ENCODE measurements at regions not wholly inside any gene's neighbourhood (a gene's known extent, or its start where the extent isn't known, plus 50 kb on each side); places are given as distances from the start of the nearest gene placed in this dataset.

GRCh38 chr5:86371061-86371460 lies 246.7 kb upstream of the COX7C start:
- Histone ChIP-seq H3K36me3 (replicated peaks; ENCODE audit: insufficient read depth, low read depth) (no peaks in the 10 kb centered on the region), H2AFZ (no peak overlapping the region), H4K20me1 (ENCODE audit: insufficient read depth, poor library complexity, severe bottlenecking) (no peaks in the 10 kb centered on the region), H3K4me3 (no peak overlapping the region), H3K79me2 (no peaks in the 10 kb centered on the region), H3K9me3 (ENCODE audit: low read depth) (no peaks in the 10 kb centered on the region), H3K4me2 (no peak overlapping the region), H3K27ac (no peak overlapping the region), H3K9me2 (replicated peaks; ENCODE audit: insufficient read depth) (no peaks in the 10 kb centered on the region), H3K27me3 (no peaks in the 10 kb centered on the region), H3K4me1 (ENCODE audit: insufficient read depth) (no peaks in the 10 kb centered on the region)
- no peak for DNase-seq (ENCODE audit: low spot score)
- no peak for TF ChIP-seq EZH2phosphoT487 (IDR thresholded peaks at IDR 0.05; ENCODE audit: low read depth, severe bottlenecking, unreplicated experiment)
- TF ChIP-seq EZH2 (IDR thresholded peaks at IDR 0.05; ENCODE audit: borderline replicate concordance), result no peak
- TF ChIP-seq CTCF (IDR thresholded peaks at IDR 0.05; ENCODE audit: poor library complexity), result no peak

- no peak overlapping the region for H3K4me2 ChIP-seq
- H3K4me3 ChIP-seq, result no peak overlapping the region
- no peaks in the 10 kb centered on the region for H3K4me1 ChIP-seq (ENCODE audit: insufficient read depth)
- no peak for TF ChIP-seq CTCF (IDR thresholded peaks at IDR 0.05; ENCODE audit: poor library complexity)
- no peak for TF ChIP-seq EZH2phosphoT487 (IDR thresholded peaks at IDR 0.05; ENCODE audit: low read depth, severe bottlenecking, unreplicated experiment)
- TF ChIP-seq EZH2 (IDR thresholded peaks at IDR 0.05; ENCODE audit: borderline replicate concordance), result no peak
- no peaks in the 10 kb centered on the region for H3K9me3 ChIP-seq (ENCODE audit: low read depth)
- H3K27me3 ChIP-seq, result no peaks in the 10 kb centered on the region
- no peaks in the 10 kb centered on the region for H4K20me1 ChIP-seq (ENCODE audit: insufficient read depth, poor library complexity, severe bottlenecking)
- H3K79me2 ChIP-seq, result no peaks in the 10 kb centered on the region
- no peak overlapping the region for H2AFZ ChIP-seq
- WGBS (ENCODE audit: low lambda C conversion rate, missing lambda C conversion rate), result 95% methylated on average over 3 of the region's 3 CpGs
- H3K9me2 ChIP-seq (replicated peaks; ENCODE audit: insufficient read depth), result no peaks in the 10 kb centered on the region
- H3K36me3 ChIP-seq (replicated peaks; ENCODE audit: insufficient read depth, low read depth), result no peaks in the 10 kb centered on the region
- no peak overlapping the region for H3K27ac ChIP-seq
- DNase-seq (ENCODE audit: low spot score), result no peak
These were observed 243.1 kb upstream of the COX7C start for GRCh38 chr5:86374611-86375010.

- WGBS (ENCODE audit: low lambda C conversion rate, missing lambda C conversion rate), result 93% methylated on average over 3 of the region's 3 CpGs
- Histone ChIP-seq H3K4me2 (no peak overlapping the region), H3K9me2 (replicated peaks; ENCODE audit: insufficient read depth) (no peaks in the 10 kb centered on the region), H3K9me3 (ENCODE audit: low read depth) (no peaks in the 10 kb centered on the region), H3K4me1 (ENCODE audit: insufficient read depth) (no peaks in the 10 kb centered on the region), H3K27me3 (no peaks in the 10 kb centered on the region), H3K36me3 (replicated peaks; ENCODE audit: insufficient read depth, low read depth) (no peaks in the 10 kb centered on the region), H3K79me2 (no peaks in the 10 kb centered on the region), H3K4me3 (no peak overlapping the region), H4K20me1 (ENCODE audit: insufficient read depth, poor library complexity, severe bottlenecking) (no peaks in the 10 kb centered on the region), H3K27ac (no peak overlapping the region), H2AFZ (no peak overlapping the region)
- TF ChIP-seq EZH2phosphoT487 (IDR thresholded peaks at IDR 0.05; ENCODE audit: low read depth, severe bottlenecking, unreplicated experiment), result no peak
- no peak for TF ChIP-seq EZH2 (IDR thresholded peaks at IDR 0.05; ENCODE audit: borderline replicate concordance)
- DNase-seq (ENCODE audit: low spot score), result no peak
These were observed 241.5 kb upstream of the COX7C start for GRCh38 chr5:86376214-86376613.

- Histone ChIP-seq H3K36me3 (replicated peaks; ENCODE audit: insufficient read depth, low read depth) (no peaks in the 10 kb centered on the region), H3K4me3 (no peak overlapping the region), H3K4me1 (ENCODE audit: insufficient read depth) (no peaks in the 10 kb centered on the region), H3K4me2 (no peak overlapping the region), H3K79me2 (no peaks in the 10 kb centered on the region), H3K9me3 (ENCODE audit: low read depth) (no peaks in the 10 kb centered on the region), H2AFZ (no peak overlapping the region), H3K27ac (no peak overlapping the region), H3K9me2 (replicated peaks; ENCODE audit: insufficient read depth) (no peaks in the 10 kb centered on the region), H4K20me1 (ENCODE audit: insufficient read depth, poor library complexity, severe bottlenecking) (no peaks in the 10 kb centered on the region), H3K27me3 (no peaks in the 10 kb centered on the region)
- no peak for TF ChIP-seq EZH2phosphoT487 (IDR thresholded peaks at IDR 0.05; ENCODE audit: low read depth, severe bottlenecking, unreplicated experiment)
- TF ChIP-seq EZH2 (IDR thresholded peaks at IDR 0.05; ENCODE audit: borderline replicate concordance), result no peak
- TF ChIP-seq CTCF (IDR thresholded peaks at IDR 0.05; ENCODE audit: poor library complexity), result no peak
- WGBS (ENCODE audit: low lambda C conversion rate, missing lambda C conversion rate), result 92% methylated on average over 2 of the region's 2 CpGs
- DNase-seq (ENCODE audit: low spot score), result no peak
These were observed 214.6 kb upstream of the COX7C start for GRCh38 chr5:86403190-86403589.
